ENCODE measurements at regions not wholly inside any gene's neighbourhood (a gene's known extent, or its start where the extent isn't known, plus 50 kb on each side); places are given as distances from the start of the nearest gene placed in this dataset.

- no peaks in the 10 kb centered on the region for H3K36me3 ChIP-seq (ENCODE audit: control insufficient read depth in 1 of 2, insufficient read depth in 2 of 2, low read length in 2 of 2)
- H3K27ac ChIP-seq (ENCODE audit: low read length), result no peak overlapping the region
- H3K9me3 ChIP-seq (ENCODE audit: control insufficient read depth in 1 of 2, low read length in 2 of 2), result no peaks in the 10 kb centered on the region
- no peaks in the 10 kb centered on the region for H3K27me3 ChIP-seq (ENCODE audit: low read depth, low read length)
- no peaks in the 10 kb centered on the region for H3K4me1 ChIP-seq (ENCODE audit: control insufficient read depth in 1 of 2, insufficient read depth in 2 of 2, low read length in 2 of 2)
- no peak overlapping the region for H3K4me3 ChIP-seq (ENCODE audit: low read depth in 1 of 2, low read length in 2 of 2)
Observed at GRCh38 chr4:129350834-129351721, 255.1 kb downstream of the C4orf33 start.

- Histone ChIP-seq H3K4me3 (ENCODE audit: low read depth in 1 of 2, low read length in 2 of 2) (no peak overlapping the region), H3K27me3 (ENCODE audit: low read depth, low read length) (no peaks in the 10 kb centered on the region), H3K9me3 (ENCODE audit: control insufficient read depth in 1 of 2, low read length in 2 of 2) (no peaks in the 10 kb centered on the region), H3K4me1 (ENCODE audit: control insufficient read depth in 1 of 2, insufficient read depth in 2 of 2, low read length in 2 of 2) (no peaks in the 10 kb centered on the region), H3K27ac (ENCODE audit: low read length) (no peak overlapping the region), H3K36me3 (ENCODE audit: control insufficient read depth in 1 of 2, insufficient read depth in 2 of 2, low read length in 2 of 2) (no peaks in the 10 kb centered on the region)
Observed at GRCh38 chr4:129352480-129352879, 256.5 kb downstream of the C4orf33 start.

- H3K27ac ChIP-seq (ENCODE audit: low read length), result no peak overlapping the region
- H3K4me3 ChIP-seq (ENCODE audit: low read depth in 1 of 2, low read length in 2 of 2), result no peak overlapping the region
- no peaks in the 10 kb centered on the region for H3K36me3 ChIP-seq (ENCODE audit: control insufficient read depth in 1 of 2, insufficient read depth in 2 of 2, low read length in 2 of 2)
- no peaks in the 10 kb centered on the region for H3K27me3 ChIP-seq (ENCODE audit: low read depth, low read length)
- no peaks in the 10 kb centered on the region for H3K4me1 ChIP-seq (ENCODE audit: control insufficient read depth in 1 of 2, insufficient read depth in 2 of 2, low read length in 2 of 2)
- H3K9me3 ChIP-seq (ENCODE audit: control insufficient read depth in 1 of 2, low read length in 2 of 2), result no peaks in the 10 kb centered on the region
Observed at GRCh38 chr4:129353490-129353889, 257.5 kb downstream of the C4orf33 start.

GRCh38 chr4:129355031-129355430 is 259.1 kb downstream of the C4orf33 start:
- H3K27ac ChIP-seq (ENCODE audit: low read length), result no peak overlapping the region
- H3K4me3 ChIP-seq (ENCODE audit: low read depth in 1 of 2, low read length in 2 of 2), result no peak overlapping the region
- no peaks in the 10 kb centered on the region for H3K9me3 ChIP-seq (ENCODE audit: control insufficient read depth in 1 of 2, low read length in 2 of 2)
- H3K27me3 ChIP-seq (ENCODE audit: low read depth, low read length), result no peaks in the 10 kb centered on the region
- H3K4me1 ChIP-seq (ENCODE audit: control insufficient read depth in 1 of 2, insufficient read depth in 2 of 2, low read length in 2 of 2), result no peaks in the 10 kb centered on the region
- no peaks in the 10 kb centered on the region for H3K36me3 ChIP-seq (ENCODE audit: control insufficient read depth in 1 of 2, insufficient read depth in 2 of 2, low read length in 2 of 2)

GRCh38 chr4:129355516-129355915 is 259.6 kb downstream of the C4orf33 start:
- no peaks in the 10 kb centered on the region for H3K9me3 ChIP-seq (ENCODE audit: control insufficient read depth in 1 of 2, low read length in 2 of 2)
- no peaks in the 10 kb centered on the region for H3K27me3 ChIP-seq (ENCODE audit: low read depth, low read length)
- no peak overlapping the region for H3K27ac ChIP-seq (ENCODE audit: low read length)
- H3K36me3 ChIP-seq (ENCODE audit: control insufficient read depth in 1 of 2, insufficient read depth in 2 of 2, low read length in 2 of 2), result no peaks in the 10 kb centered on the region
- H3K4me3 ChIP-seq (ENCODE audit: low read depth in 1 of 2, low read length in 2 of 2), result no peak overlapping the region
- no peaks in the 10 kb centered on the region for H3K4me1 ChIP-seq (ENCODE audit: control insufficient read depth in 1 of 2, insufficient read depth in 2 of 2, low read length in 2 of 2)

- Histone ChIP-seq H3K9me3 (ENCODE audit: control insufficient read depth in 1 of 2, low read length in 2 of 2) (no peaks in the 10 kb centered on the region), H3K27ac (ENCODE audit: low read length) (no peak overlapping the region), H3K4me1 (ENCODE audit: control insufficient read depth in 1 of 2, insufficient read depth in 2 of 2, low read length in 2 of 2) (peaks cover 0 to 7% of the 10 kb centered on the region in 2 donors), H3K27me3 (ENCODE audit: low read depth, low read length) (no peaks in the 10 kb centered on the region), H3K4me3 (ENCODE audit: low read depth in 1 of 2, low read length in 2 of 2) (no peak overlapping the region), H3K36me3 (ENCODE audit: control insufficient read depth in 1 of 2, insufficient read depth in 2 of 2, low read length in 2 of 2) (no peaks in the 10 kb centered on the region)
Observed at GRCh38 chr4:129358571-129358970, 262.6 kb downstream of the C4orf33 start.

GRCh38 chr4:129359461-129359860 is 263.5 kb downstream of the C4orf33 start:
- Histone ChIP-seq H3K36me3 (ENCODE audit: control insufficient read depth in 1 of 2, insufficient read depth in 2 of 2, low read length in 2 of 2) (no peaks in the 10 kb centered on the region), H3K27me3 (ENCODE audit: low read depth, low read length) (no peaks in the 10 kb centered on the region), H3K27ac (ENCODE audit: low read length) (no peak overlapping the region), H3K9me3 (ENCODE audit: control insufficient read depth in 1 of 2, low read length in 2 of 2) (no peaks in the 10 kb centered on the region), H3K4me3 (ENCODE audit: low read depth in 1 of 2, low read length in 2 of 2) (no peak overlapping the region), H3K4me1 (ENCODE audit: control insufficient read depth in 1 of 2, insufficient read depth in 2 of 2, low read length in 2 of 2) (peaks cover 0 to 11% of the 10 kb centered on the region in 2 donors)

GRCh38 chr4:129362691-129363274 is 266.8 kb downstream of the C4orf33 start:
- no peaks in the 10 kb centered on the region for H3K9me3 ChIP-seq (ENCODE audit: control insufficient read depth in 1 of 2, low read length in 2 of 2)
- H3K36me3 ChIP-seq (ENCODE audit: control insufficient read depth in 1 of 2, insufficient read depth in 2 of 2, low read length in 2 of 2), result no peaks in the 10 kb centered on the region
- H3K27ac ChIP-seq (ENCODE audit: low read length), result no peak overlapping the region
- peaks cover 0 to 11% of the 10 kb centered on the region in 2 donors for H3K4me1 ChIP-seq (ENCODE audit: control insufficient read depth in 1 of 2, insufficient read depth in 2 of 2, low read length in 2 of 2)
- no peaks in the 10 kb centered on the region for H3K27me3 ChIP-seq (ENCODE audit: low read depth, low read length)
- no peak overlapping the region for H3K4me3 ChIP-seq (ENCODE audit: low read depth in 1 of 2, low read length in 2 of 2)

GRCh38 chr4:129364747-129365452 is 268.9 kb downstream of the C4orf33 start:
- no peaks in the 10 kb centered on the region for H3K36me3 ChIP-seq (ENCODE audit: control insufficient read depth in 1 of 2, insufficient read depth in 2 of 2, low read length in 2 of 2)
- H3K27ac ChIP-seq (ENCODE audit: low read length), result no peak overlapping the region
- H3K27me3 ChIP-seq (ENCODE audit: low read depth, low read length), result no peaks in the 10 kb centered on the region
- H3K4me3 ChIP-seq (ENCODE audit: low read depth in 1 of 2, low read length in 2 of 2), result no peak overlapping the region
- peaks cover 0 to 22% of the 10 kb centered on the region in 2 donors for H3K4me1 ChIP-seq (ENCODE audit: control insufficient read depth in 1 of 2, insufficient read depth in 2 of 2, low read length in 2 of 2)
- H3K9me3 ChIP-seq (ENCODE audit: control insufficient read depth in 1 of 2, low read length in 2 of 2), result no peaks in the 10 kb centered on the region

GRCh38 chr4:129369361-129370010 is 273.5 kb downstream of the C4orf33 start:
- Histone ChIP-seq H3K27me3 (ENCODE audit: low read depth, low read length) (no peaks in the 10 kb centered on the region), H3K4me1 (ENCODE audit: control insufficient read depth in 1 of 2, insufficient read depth in 2 of 2, low read length in 2 of 2) (peaks cover 0 to 11% of the 10 kb centered on the region in 2 donors), H3K9me3 (ENCODE audit: control insufficient read depth in 1 of 2, low read length in 2 of 2) (no peaks in the 10 kb centered on the region), H3K4me3 (ENCODE audit: low read depth in 1 of 2, low read length in 2 of 2) (no peak overlapping the region), H3K27ac (ENCODE audit: low read length) (no peak overlapping the region), H3K36me3 (ENCODE audit: control insufficient read depth in 1 of 2, insufficient read depth in 2 of 2, low read length in 2 of 2) (no peaks in the 10 kb centered on the region)

- Histone ChIP-seq H3K9me3 (ENCODE audit: control insufficient read depth in 1 of 2, low read length in 2 of 2) (no peaks in the 10 kb centered on the region), H3K36me3 (ENCODE audit: control insufficient read depth in 1 of 2, insufficient read depth in 2 of 2, low read length in 2 of 2) (no peaks in the 10 kb centered on the region), H3K4me1 (ENCODE audit: control insufficient read depth in 1 of 2, insufficient read depth in 2 of 2, low read length in 2 of 2) (peaks cover 0 to 11% of the 10 kb centered on the region in 2 donors), H3K27ac (ENCODE audit: low read length) (no peak overlapping the region), H3K4me3 (ENCODE audit: low read depth in 1 of 2, low read length in 2 of 2) (no peak overlapping the region), H3K27me3 (ENCODE audit: low read depth, low read length) (no peaks in the 10 kb centered on the region)
Observed at GRCh38 chr4:129371065-129371464, 275.1 kb downstream of the C4orf33 start.
